ENCODE measurements at regions not wholly inside any gene's neighbourhood (a gene's known extent, or its start where the extent isn't known, plus 50 kb on each side); places are given as distances from the start of the nearest gene placed in this dataset.

GRCh38 chr17:27237890-27238289 is 56.0 kb upstream of the WSB1 start:
- TF ChIP-seq CTCF (IDR thresholded peaks at IDR 0.05; ENCODE audit: extremely low read depth, missing control alignments): no peak
- no peak for DNase-seq (ENCODE audit: low spot score)

DNA sequence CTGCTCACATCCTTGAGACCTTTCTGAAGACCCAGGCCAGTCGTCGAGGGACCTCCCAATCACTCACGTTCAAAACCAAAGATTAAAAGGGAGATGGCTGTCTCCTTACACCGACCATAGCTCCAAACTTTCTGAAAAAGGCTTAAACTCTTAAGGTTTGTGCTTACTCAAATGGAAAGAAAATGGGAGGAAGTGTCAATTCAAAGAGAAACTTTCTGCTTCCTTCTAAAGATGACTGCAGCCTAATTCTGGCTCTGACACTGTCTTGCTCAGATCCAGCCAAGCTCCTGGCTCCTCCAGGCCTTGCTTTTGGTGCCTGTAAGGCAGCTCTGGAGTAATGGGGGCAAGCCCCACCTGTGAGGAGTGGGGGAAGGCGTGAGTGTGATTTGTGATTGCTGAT is 54.9 kb upstream of the WSB1 start:
- peak; percentile 64 for DNase-seq (ENCODE audit: low spot score)
- no peak for TF ChIP-seq CTCF (IDR thresholded peaks at IDR 0.05; ENCODE audit: extremely low read depth, missing control alignments)

DNA sequence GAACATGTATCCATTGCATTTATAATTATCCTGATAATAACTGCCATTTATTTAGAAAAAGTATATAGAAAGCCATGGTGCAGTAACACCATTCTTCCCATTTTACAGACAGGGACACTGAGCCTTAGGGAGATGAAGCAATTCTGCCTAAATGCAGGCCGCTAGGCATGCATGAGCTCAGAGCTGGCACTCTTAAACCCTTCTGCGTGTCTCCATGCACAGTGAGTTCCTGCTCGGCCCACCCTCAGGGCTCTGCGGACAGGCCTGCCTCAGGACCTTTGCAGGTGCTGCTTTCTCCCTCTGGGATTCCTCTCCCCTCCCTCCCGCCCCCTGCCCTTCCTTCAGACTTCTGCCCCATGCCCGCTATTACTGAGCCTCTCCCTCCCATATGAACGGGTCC is 54.3 kb upstream of the WSB1 start:
- no peak for TF ChIP-seq CTCF (IDR thresholded peaks at IDR 0.05; ENCODE audit: extremely low read depth, missing control alignments)
- no peak for DNase-seq (ENCODE audit: low spot score)

- DNase-seq (ENCODE audit: low spot score): no peak
- TF ChIP-seq CTCF (IDR thresholded peaks at IDR 0.05; ENCODE audit: extremely low read depth, missing control alignments): no peak
Measured at GRCh38 chr17:27240086-27240801, 53.7 kb upstream of the WSB1 start.

DNA sequence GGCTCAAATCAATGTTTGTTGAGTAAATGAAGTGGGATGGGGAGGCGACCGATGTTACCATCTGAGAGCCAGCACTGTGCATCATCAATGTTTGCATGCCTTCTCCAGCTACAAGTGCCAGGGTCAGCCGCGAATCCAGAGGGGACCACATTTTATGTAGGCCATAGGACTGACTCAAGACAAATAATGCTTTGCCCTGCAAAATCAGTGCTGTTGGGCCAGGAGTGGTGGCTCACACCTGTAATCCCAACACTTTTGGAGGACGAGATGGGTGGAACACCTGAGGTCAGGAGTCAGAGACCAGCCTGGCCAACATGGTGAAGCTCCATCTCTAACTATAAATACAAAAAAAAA is 53.1 kb upstream of the WSB1 start:
- no peak for DNase-seq (ENCODE audit: low spot score)
- no peak for TF ChIP-seq CTCF (IDR thresholded peaks at IDR 0.05; ENCODE audit: extremely low read depth, missing control alignments)

DNA sequence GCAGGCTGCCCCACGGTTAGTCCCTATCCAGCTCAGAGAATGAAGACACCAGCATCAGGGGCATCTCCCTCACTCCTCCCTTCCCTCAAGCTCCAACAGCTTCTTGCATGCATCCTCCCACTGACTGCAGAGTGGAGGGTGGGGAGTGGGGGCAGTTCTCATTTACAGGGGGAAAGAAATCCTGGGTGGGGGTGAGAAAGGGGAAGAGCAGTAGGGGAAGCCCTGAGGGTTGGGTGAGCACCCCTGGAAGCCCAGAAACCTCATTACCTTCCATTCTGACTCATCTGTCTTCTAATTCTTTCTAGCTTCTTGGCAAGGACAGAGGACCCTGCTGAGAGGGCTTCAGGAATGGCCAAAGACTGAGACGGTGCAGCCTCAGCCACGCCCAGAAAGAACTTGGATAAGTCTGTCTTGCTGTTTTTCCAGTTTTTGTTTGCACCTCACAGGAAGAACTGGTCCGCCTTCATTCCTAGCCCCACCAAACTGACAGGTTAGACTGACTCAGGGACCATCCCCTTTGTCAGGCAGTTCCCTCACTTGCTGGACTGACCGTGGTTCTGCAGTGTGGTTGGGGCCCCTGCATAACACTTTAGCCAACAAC is 52.5 kb upstream of the WSB1 start:
- peak; percentile 39 for DNase-seq (ENCODE audit: low spot score)
- no peak for TF ChIP-seq CTCF (IDR thresholded peaks at IDR 0.05; ENCODE audit: extremely low read depth, missing control alignments)

GRCh38 chr17:27242951-27243350 is 51.0 kb upstream of the WSB1 start:
- no peak for TF ChIP-seq CTCF (IDR thresholded peaks at IDR 0.05; ENCODE audit: extremely low read depth, missing control alignments)

More at GRCh38 chr17:27242951-27243350, 51.0 kb upstream of the WSB1 start:
- no peak for DNase-seq (ENCODE audit: low spot score)
